ENCODE measurements at regions not wholly inside any gene's neighbourhood (a gene's known extent, or its start where the extent isn't known, plus 50 kb on each side); places are given as distances from the start of the nearest gene placed in this dataset.

DNA sequence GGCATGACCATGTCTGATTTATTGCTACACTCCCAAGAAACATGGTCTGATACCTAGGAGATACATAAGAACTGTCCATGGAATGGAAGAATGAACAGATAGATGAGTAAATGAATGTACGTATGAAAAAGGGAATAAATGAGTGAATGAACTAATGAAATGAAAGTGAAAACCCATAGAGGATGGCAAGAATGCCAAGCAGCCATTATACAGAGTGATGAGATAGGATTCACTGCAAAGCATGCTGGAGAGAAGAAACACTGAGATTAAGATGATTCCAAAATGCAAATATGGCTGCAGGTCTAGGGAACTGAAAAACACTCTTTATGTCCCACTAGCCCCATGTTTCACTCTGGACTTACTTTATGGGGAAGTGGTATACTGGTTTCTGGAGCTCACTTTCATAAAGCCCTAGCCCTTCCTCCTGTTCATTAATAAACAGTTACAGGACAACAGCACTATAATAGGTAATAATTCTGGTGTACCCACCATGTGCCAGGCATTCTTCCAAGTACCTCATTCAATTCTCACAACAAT, 170.3 kb upstream of the RAD23B start:
- intact Hi-C loops (cut with DNase I), result no loop called here
- no peak for DNase-seq (ENCODE audit: low spot score)

DNA sequence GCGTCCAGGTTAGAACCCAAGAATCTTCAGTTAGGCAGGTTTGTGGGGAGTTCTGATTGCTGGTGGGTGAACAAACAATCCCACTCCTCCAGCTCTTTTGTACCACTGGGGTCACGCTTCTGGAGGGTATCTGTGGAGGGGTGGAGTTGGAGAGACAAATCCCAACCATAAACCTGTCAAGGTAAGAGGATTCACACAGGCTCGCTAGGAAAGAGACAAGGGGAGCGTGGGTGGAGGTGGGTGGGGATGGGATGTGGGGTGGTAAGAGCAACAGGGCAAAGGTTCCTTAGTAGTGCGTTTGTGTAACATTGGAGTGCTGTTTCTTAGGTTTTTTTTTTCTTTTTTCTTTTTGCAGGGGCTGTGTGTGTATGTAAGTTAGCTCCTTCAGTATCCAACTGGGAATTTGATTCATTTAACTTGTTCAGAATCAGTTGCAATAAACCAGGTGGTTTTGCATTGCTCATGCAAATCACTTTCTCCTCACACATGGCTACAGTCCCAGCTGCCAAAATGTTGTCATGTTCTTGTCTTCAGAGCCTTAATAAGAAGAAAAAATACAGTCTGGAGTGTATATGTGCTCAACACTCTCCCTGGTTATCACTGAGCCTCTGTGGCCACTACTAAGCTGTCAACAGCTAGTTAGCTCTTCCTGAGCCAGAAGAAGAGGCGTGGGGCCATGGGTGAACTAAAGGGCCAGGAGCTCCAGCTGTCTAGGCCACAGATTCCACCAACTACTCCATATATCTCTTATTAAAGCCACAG, 164.0 kb upstream of the RAD23B start:
- DNase-seq (ENCODE audit: low spot score), result no peak
- intact Hi-C loops (cut with DNase I), result no loop called here

DNA sequence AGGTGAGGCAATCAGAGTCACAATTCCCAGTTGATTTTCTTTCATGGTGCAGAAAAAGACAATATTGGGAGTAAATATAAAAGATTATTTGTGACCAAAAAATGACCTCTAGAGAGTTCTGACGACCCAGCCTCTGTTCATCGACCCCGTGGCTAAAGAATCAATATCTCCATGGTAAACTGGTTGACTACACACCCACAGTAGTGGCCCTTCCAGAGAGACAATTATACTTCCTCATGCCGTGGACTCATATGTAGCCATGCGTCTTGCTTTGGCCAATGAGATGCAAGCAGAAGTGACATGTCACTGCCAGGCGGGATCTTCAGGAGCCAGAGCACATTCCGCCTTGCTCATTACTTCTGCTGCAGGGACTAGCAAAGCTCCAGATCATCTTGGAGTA, 163.3 kb upstream of the RAD23B start:
- DNase-seq (ENCODE audit: low spot score), result no peak
- intact Hi-C loops (cut with DNase I), result no loop called here

DNA sequence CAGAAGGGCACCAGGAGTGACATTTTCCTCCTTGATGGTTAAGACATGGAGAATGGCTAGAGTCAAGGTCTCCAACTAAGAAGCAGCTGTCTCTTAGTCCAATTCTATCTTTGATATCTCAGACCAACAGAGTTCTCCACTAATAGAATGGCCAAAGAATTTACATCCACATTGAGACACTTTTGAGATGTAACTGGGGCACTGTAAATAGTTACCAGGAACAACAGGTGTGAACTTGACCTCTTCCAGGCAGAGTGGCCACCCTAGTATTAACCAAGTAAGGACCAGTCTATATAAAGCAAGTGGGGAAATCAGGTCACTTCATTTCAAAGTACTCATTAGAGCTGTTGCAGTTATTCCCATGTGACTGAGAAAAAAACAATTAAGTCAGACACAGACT, 159.7 kb upstream of the RAD23B start:
- intact Hi-C loops (cut with DNase I), result no loop called here
- no peak for DNase-seq (ENCODE audit: low spot score)

DNA sequence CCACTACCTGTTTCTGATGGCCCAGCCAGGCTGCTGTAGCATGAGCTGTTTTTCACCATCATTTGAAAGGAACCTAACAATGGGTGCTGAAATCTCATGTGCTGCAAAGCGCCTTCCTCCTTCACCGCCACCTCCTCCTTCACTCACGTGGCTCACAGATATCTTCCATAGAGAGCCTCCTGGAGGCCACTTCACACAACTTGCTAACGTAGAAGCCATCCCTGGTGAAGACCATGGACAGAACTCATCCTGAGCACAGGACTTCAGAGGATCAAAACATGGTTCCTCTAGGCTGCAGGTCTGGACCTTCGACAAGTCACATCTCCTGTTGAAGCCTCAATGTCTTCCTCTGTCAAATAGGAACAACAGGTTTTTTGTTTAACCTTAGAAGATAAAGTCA, 155.5 kb upstream of the RAD23B start:
- DNase-seq (ENCODE audit: low spot score), result no peak
- intact Hi-C loops (cut with DNase I), result no loop called here

DNA sequence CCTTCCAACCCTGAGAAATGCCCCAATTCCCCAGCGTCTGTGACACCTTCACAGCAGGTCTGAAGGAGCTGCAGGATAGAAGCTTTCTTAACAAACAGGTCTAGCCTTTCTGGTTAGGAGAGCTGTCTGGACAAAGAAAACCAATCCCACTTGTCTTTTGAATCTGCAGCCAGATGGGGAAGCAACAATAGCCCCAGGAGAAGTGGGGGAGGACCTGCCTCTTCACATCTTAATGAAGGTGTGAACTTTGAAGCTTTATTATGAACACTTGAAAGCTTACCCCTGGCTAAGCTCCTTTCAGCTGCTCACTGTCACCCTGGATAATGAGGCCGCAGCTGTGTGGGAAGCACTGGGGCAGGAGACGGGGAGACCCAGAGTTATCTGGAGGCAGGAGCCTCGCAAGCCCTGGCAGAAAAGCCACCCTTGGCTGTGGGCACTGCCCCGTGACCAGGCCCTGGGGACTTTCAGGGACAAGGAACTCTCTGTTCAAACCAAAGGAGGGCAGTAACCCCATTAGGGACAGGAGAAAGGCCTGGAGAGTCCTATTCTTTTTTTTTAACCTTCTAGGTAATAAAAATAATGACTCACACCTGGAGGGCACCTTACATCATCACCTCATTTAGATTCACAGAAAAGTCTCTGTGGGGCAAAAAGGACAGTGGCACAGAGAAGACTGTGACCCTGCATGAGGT, 151.8 kb upstream of the RAD23B start:
- no peak for DNase-seq (ENCODE audit: low spot score)
- intact Hi-C loops (cut with DNase I), result no loop called here

DNA sequence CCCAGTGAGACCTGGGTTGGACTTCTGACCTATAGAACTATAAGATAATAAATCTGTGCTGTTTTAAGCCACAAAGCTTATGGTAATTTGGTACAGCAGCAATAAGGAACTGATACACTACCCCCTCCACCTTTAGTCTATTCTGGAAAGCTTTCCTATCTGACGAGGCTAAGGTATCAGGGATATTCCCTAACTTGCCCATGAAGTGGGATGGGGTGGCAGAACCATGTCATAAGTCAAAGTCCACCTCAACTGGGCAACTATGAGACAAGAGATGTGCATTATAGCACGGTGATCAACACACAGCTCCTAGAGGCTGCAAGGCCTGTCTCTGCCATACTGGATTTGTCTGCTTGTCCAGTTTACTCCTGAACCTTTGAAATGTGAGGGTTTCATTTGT, 146.8 kb upstream of the RAD23B start:
- intact Hi-C loops (cut with DNase I), result no loop called here
- no peak for DNase-seq (ENCODE audit: low spot score)

DNA sequence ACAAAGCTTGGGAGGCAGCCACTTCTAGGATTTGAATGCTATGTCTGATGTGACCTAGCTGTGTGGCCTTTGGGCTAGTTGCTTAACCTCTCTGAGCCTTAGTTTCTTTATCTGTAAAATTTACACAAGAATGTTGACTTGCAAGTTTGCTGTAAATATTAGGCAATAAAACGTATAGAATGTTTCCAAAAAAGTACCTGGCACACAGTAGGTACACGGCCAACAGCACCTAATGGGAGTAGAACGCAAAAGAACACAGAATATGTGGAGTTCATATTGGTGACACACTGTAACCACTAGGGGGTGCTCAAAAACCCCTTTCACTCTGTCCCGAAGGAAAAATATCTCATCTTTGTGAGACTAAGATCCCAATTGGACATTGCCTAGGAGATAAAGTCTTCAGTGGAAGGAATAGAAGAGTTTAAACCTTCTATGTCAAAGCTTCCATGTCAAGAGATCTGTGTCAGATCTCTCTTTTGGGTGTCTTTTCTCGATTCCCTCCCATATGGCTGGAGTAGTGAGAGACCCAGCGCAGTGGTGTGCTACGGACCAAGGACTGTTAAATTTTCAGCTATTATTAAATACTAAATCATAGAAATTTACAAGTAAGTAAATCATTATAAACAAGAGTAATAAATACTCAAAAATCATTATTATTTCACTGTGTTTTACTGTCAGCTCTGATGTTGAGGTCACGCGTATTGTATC, 145.4 kb upstream of the RAD23B start:
- DNase-seq (ENCODE audit: low spot score), result no peak
- intact Hi-C loops (cut with DNase I), result no loop called here

DNA sequence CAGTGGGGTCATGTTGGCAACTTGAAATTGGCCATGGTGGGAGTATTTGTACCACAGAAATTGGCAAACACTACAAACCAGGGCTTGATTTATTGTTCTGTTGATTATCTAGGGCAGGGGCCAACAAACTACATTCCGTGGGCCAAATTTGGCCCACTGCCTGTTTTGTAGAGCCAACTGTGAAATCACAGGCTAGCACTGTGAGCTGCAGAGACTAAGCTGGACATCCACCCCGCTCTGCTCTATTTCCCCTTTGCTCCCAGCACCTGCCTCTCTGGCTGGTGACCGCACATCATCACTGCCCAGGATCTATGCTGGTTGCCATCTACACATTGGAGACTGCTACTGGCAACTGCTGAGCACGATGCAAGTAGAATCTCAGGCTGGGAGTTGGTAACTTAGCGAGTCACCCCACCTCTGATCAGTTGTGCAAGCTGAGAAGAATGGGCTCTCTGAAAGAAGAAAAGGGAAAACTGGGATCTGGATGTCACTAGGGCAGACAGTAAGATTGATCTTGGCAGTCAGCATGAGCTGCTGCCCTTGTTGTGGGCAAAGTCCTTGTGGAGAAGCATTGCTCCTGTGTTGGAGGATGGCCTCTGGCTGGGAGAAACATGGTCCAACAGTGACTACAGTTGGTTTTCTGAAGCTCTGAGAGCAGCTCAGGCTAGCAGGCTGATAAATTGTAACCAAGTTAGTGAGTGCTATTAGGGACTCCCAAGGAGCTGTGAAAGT, 144.7 kb upstream of the RAD23B start:
- intact Hi-C loops (cut with DNase I), result no loop called here

DNA sequence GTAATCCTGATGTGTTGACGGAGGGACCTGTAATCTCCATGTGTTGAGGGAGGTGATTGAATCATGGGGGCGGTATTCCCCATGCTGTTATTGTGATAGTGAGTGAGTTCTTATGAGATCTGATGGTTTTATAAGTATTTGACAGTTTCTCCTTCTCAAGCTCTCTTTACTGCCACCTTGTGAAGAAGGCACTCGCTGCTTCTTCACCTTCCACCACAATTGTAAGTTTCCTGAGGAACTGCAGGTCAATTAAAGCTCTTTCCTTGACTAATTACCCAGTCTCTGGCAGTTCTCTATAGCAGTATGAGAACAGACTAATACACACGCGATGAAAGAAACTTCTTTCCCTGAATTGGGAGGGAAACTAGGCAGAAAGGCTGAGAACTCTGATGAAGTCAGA, 141.1 kb upstream of the RAD23B start:
- intact Hi-C loops (cut with DNase I), result no loop called here
- DNase-seq (ENCODE audit: low spot score), result no peak

More for the DNA sequence above, 144.7 kb upstream of the RAD23B start:
- no peak for DNase-seq (ENCODE audit: low spot score)

DNA sequence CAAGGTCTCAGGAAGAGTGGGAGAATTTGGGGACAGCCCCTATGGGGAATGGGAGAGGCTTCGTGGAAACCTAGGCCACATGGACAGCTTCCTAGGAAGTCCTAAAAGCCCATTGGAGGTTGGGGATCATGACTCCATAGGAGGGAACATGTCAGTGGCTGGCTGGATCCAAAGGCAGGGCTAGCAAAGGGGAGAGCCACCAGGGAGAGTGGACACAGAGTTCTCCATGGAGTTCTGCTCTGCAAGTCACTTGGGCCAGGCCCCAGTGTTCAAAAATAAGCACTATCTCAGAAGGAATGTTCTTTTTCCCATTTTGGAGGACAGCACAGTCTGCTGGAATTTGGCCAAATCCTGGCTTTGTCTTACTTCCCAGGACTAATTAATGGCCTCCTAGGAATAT, 140.6 kb upstream of the RAD23B start:
- no peak for DNase-seq (ENCODE audit: low spot score)
- intact Hi-C loops (cut with DNase I), result no loop called here

DNA sequence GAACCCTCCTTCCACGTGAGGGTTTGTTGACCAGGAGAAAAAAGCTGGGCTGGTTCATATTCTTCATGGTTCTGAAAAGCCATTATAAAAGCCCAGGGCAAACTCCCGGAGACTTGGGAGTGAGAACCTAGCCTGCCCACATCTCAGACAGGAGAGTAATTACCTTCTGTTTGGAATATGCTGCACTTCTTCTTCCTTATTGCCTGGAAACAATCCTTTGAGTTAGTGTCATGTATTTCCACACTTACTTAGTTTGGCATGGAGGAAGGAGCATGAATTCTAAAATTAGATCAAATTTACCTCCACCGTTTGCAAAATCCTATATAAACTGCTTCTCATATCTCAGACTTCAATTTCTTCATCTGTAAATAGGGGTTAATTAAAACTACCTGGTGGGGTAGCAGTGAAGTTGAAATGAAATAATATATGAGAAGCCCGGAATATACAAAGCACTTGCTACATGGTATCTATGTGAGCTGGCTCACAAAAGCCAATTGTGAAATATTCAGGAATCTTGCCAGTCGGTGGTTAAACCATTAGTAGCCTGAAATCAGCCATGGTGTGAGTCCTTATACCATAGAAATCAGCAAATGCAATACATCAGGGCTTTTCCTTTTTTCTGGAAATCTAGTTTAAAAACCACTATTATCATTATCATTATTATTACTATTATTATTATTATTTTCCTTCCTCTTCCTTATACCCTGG, 140.0 kb upstream of the RAD23B start:
- no peak for DNase-seq (ENCODE audit: low spot score)
- intact Hi-C loops (cut with DNase I), result no loop called here

DNA sequence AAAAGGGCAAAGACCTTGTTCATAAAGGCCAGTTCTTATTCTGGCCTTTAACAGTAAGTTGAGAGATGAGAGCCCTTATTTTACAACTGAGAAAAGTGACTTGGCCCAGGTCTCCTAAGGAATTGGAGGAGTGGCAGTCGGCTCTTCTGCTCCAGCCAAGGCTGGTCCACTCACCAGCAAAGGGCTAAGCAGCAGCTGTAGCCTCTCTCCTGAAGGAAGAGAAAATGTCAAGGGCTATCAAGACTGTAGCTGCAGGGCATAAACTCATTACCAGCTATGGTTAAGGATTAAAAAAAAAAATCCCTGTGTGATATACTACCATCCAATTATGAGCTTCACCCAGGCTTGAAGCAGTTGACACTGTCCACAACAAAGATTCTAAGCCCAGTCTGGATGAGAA, 138.6 kb upstream of the RAD23B start:
- intact Hi-C loops (cut with DNase I), result no loop called here
- no peak for DNase-seq (ENCODE audit: low spot score)

DNA sequence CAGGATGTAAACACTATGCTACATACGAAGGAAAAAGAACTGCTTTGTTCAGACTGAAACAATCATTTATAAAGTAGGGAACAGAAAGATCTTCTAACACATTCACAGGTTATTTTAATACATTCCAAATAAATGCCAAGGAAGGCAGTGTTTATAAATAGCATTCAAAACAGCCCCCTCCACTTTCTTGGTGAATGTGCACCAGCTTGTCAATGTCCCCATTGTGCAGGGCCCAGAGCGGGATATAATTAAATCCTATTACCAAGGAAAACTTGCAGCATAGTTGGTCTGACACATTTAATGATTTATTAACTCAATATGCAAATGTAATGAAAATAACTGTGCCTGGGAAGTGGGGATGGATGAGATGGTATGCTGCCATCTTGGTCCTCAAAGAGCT, 135.9 kb upstream of the RAD23B start:
- DNase-seq (ENCODE audit: low spot score), result no peak
- intact Hi-C loops (cut with DNase I), result no loop called here

DNA sequence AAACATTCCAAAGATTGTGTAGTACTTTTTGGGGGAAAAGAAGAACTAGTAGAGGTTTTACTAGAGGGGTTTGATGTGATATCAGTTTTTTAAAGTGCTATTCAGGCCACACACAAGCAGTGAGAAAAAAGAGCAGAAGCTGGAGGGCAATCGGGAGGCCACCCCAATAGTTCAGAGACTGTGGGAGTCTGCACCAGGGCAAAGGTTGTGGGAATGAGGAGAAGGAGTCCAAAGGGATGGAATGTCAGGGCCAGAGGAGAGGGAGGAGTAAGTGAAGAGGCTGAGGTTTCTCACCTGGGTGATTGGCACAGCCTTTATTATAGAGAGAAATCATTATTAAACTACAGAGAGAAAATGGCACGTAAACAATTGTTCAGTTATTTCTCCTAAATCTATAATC, 134.9 kb upstream of the RAD23B start:
- intact Hi-C loops (cut with DNase I), result no loop called here
- DNase-seq (ENCODE audit: low spot score), result no peak

DNA sequence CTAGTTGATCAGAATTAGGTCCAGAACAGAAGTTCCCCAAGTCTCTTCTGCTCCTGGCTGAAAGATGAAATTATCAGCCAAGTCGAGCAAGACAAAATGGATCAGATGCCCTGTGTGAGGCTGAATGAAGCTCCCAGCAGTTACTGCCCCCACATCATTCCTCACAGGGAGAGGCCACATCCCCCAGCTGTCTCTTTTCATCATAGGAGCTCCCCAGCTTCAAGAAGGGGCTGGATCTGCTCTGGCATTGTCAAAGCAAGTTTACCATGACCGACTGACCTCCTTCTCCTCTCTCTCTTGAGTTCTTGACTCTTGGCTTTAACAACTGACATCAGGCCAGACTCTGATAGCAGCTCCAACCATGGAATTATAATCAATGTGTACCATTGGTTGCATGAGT, 133.3 kb upstream of the RAD23B start:
- intact Hi-C loops (cut with DNase I), result no loop called here
- no peak for DNase-seq (ENCODE audit: low spot score)

DNA sequence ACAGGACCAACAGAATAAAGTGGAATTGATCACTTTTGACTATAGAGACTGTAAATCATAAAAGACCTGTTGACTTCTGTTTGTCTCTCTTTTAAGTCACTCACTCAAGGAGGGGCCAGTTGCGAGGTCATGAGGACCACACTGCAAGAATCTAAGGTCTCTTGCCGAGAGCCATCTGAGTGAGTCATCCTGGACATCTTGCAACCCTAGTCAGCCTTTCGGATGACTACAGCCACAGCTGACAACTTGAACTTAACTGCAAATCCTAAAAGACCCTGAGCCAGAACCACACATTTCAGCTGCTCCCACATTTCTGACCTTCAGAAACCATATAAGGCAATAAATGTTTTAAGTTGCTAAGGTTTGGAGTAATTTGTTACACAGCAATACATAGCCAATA, 129.7 kb upstream of the RAD23B start:
- no peak for DNase-seq (ENCODE audit: low spot score)
- intact Hi-C loops (cut with DNase I), result no loop called here

DNA sequence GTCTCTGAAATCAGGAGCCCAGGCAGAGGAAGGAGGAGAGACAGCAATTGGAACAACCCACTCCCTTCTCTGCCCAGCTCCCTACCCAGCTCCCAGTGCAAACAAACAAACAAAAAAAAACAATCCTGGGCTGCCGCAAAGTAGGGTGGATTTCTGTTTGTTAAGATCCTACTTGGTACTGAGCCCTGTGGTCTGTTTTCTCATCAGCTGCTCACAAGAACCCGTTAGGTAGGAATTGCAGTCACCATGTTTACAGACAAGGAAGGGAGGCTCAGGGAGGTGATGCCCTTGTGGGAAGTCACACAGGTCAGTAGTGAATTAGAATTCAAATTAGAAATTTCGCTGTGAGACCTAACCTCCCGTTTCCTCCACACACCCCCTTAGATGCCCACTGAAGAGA, 128.8 kb upstream of the RAD23B start:
- intact Hi-C loops (cut with DNase I), result no loop called here
- no peak for DNase-seq (ENCODE audit: low spot score)

DNA sequence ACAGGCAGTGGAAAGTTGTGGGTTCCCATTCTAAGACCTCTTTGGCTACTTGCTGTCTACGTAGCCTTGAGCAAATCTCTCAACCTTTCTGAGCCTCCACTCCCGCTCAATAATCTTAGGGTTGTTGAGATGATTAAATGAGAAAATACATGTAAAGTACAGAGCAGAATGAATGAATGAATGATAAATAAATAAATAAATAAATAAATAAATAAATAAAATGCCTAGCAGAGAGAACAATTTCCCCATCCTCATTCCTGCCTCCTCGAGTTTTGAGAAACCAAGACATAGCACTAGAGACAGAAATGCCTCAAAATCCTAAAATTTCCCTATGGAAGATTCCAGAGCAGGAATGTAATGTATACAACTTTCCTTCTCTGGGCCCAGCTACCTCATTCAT, 128.3 kb upstream of the RAD23B start:
- intact Hi-C loops (cut with DNase I), result no loop called here

More for the DNA sequence above, 128.3 kb upstream of the RAD23B start:
- no peak for DNase-seq (ENCODE audit: low spot score)
